ENCODE measurements at regions not wholly inside any gene's neighbourhood (a gene's known extent, or its start where the extent isn't known, plus 50 kb on each side); places are given as distances from the start of the nearest gene placed in this dataset.

DNA sequence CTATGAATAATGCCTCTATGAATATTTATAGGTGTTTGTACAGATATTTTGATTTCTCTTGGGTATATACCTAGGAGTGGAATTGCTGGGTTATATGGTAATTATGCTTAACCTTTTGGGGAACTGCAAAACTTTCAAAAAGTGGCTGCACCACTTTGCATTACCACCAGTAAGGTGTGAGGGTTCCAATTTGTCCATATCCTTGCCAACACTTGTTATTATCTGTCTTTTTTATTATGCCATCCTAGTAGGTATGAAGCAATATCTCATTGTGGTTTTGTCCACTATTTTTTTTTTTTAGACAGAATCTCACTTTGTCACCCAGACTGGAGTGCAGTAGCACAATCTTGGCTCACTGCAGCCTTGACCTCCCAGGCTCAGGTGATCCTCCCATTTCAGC lies 112.2 kb upstream of the FBXO11 start:
- no peak for ATAC-seq
- TF ChIP-seq TCF4 (CRISPR knock-in tag; IDR thresholded peaks at IDR 0.05; ENCODE audit: borderline replicate concordance): no peak
- no peak for TF ChIP-seq CSDC2 (CRISPR knock-in tag; IDR thresholded peaks at IDR 0.05)
- TF ChIP-seq RARB (CRISPR knock-in tag; IDR thresholded peaks at IDR 0.05): no peak
- TF ChIP-seq SNAI2 (CRISPR knock-in tag; IDR thresholded peaks at IDR 0.05): no peak
- TF ChIP-seq, protein P1, sequence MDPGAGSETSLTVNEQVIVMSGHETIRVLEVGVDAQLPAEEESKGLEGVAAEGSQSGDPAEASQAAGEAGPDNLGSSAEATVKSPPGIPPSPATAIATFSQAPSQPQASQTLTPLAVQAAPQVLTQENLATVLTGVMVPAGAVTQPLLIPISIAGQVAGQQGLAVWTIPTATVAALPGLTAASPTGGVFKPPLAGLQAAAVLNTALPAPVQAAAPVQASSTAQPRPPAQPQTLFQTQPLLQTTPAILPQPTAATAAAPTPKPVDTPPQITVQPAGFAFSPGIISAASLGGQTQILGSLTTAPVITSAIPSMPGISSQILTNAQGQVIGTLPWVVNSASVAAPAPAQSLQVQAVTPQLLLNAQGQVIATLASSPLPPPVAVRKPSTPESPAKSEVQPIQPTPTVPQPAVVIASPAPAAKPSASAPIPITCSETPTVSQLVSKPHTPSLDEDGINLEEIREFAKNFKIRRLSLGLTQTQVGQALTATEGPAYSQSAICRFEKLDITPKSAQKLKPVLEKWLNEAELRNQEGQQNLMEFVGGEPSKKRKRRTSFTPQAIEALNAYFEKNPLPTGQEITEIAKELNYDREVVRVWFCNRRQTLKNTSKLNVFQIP (CRISPR knock-in tag; IDR thresholded peaks at IDR 0.05; ENCODE audit: borderline replicate concordance, low read depth): no peak
- no peak for TF ChIP-seq GLIS3 (CRISPR knock-in tag; IDR thresholded peaks at IDR 0.05)
- TF ChIP-seq, protein P2, sequence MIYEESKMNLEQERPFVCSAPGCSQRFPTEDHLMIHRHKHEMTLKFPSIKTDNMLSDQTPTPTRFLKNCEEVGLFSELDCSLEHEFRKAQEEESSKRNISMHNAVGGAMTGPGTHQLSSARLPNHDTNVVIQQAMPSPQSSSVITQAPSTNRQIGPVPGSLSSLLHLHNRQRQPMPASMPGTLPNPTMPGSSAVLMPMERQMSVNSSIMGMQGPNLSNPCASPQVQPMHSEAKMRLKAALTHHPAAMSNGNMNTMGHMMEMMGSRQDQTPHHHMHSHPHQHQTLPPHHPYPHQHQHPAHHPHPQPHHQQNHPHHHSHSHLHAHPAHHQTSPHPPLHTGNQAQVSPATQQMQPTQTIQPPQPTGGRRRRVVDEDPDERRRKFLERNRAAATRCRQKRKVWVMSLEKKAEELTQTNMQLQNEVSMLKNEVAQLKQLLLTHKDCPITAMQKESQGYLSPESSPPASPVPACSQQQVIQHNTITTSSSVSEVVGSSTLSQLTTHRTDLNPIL (CRISPR knock-in tag; IDR thresholded peaks at IDR 0.05; ENCODE audit: low read depth): no peak
- TF ChIP-seq, protein P3, sequence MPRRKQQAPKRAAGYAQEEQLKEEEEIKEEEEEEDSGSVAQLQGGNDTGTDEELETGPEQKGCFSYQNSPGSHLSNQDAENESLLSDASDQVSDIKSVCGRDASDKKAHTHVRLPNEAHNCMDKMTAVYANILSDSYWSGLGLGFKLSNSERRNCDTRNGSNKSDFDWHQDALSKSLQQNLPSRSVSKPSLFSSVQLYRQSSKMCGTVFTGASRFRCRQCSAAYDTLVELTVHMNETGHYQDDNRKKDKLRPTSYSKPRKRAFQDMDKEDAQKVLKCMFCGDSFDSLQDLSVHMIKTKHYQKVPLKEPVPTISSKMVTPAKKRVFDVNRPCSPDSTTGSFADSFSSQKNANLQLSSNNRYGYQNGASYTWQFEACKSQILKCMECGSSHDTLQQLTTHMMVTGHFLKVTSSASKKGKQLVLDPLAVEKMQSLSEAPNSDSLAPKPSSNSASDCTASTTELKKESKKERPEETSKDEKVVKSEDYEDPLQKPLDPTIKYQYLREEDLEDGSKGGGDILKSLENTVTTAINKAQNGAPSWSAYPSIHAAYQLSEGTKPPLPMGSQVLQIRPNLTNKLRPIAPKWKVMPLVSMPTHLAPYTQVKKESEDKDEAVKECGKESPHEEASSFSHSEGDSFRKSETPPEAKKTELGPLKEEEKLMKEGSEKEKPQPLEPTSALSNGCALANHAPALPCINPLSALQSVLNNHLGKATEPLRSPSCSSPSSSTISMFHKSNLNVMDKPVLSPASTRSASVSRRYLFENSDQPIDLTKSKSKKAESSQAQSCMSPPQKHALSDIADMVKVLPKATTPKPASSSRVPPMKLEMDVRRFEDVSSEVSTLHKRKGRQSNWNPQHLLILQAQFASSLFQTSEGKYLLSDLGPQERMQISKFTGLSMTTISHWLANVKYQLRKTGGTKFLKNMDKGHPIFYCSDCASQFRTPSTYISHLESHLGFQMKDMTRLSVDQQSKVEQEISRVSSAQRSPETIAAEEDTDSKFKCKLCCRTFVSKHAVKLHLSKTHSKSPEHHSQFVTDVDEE (CRISPR knock-in tag; IDR thresholded peaks at IDR 0.05): no peak
- no peak for TF ChIP-seq ZNF565 (CRISPR knock-in tag; conservative IDR thresholded peaks at IDR 0.05; ENCODE audit: low read depth)
- TF ChIP-seq ZNF8 (CRISPR knock-in tag; IDR thresholded peaks at IDR 0.05): no peak

DNA sequence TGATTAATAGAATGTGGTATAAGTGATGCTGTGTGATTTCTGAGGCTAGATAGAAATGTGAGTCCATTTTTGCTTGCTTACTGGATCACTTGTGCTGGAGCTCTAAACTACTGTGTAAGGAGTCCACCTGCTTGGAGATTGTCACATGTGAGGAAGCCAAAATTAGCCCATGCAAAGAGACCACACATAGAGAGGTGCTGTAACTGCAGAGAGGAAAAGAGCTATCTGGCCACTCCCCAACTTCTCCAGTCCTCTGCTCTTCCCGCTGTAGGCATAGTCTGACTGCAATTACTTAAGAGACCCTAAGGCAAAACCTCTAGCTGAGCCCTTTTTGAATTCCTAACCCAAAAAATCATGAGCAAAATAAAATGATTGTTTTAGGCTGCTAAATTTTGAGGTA lies 120.6 kb upstream of the FBXO11 start:
- ATAC-seq: no peak
- TF ChIP-seq TOX (CRISPR knock-in tag; IDR thresholded peaks at IDR 0.05; ENCODE audit: borderline replicate concordance) (no peak), ZNF70 (CRISPR knock-in tag; IDR thresholded peaks at IDR 0.05) (no peak), ZFP30 (CRISPR knock-in tag; IDR thresholded peaks at IDR 0.05) (no peak), PPARA (CRISPR knock-in tag; IDR thresholded peaks at IDR 0.05; ENCODE audit: borderline replicate concordance) (no peak), ZC3H10 (CRISPR knock-in tag; IDR thresholded peaks at IDR 0.05) (no peak), ARNTL (CRISPR knock-in tag; IDR thresholded peaks at IDR 0.05; ENCODE audit: borderline replicate concordance, low read depth) (no peak), RARB (CRISPR knock-in tag; IDR thresholded peaks at IDR 0.05) (no peak), ISL1 (CRISPR knock-in tag; IDR thresholded peaks at IDR 0.05) (no peak), SNAI2 (CRISPR knock-in tag; IDR thresholded peaks at IDR 0.05) (no peak), GLIS3 (CRISPR knock-in tag; IDR thresholded peaks at IDR 0.05) (no peak), TCF4 (CRISPR knock-in tag; IDR thresholded peaks at IDR 0.05; ENCODE audit: borderline replicate concordance) (no peak), BACH2 (CRISPR knock-in tag; IDR thresholded peaks at IDR 0.05; ENCODE audit: borderline replicate concordance) (no peak), ZFP3 (CRISPR knock-in tag; IDR thresholded peaks at IDR 0.05) (no peak), OSR1 (CRISPR knock-in tag; IDR thresholded peaks at IDR 0.05) (no peak), ZNF565 (CRISPR knock-in tag; conservative IDR thresholded peaks at IDR 0.05; ENCODE audit: low read depth) (no peak)
- TF ChIP-seq, protein P4, sequence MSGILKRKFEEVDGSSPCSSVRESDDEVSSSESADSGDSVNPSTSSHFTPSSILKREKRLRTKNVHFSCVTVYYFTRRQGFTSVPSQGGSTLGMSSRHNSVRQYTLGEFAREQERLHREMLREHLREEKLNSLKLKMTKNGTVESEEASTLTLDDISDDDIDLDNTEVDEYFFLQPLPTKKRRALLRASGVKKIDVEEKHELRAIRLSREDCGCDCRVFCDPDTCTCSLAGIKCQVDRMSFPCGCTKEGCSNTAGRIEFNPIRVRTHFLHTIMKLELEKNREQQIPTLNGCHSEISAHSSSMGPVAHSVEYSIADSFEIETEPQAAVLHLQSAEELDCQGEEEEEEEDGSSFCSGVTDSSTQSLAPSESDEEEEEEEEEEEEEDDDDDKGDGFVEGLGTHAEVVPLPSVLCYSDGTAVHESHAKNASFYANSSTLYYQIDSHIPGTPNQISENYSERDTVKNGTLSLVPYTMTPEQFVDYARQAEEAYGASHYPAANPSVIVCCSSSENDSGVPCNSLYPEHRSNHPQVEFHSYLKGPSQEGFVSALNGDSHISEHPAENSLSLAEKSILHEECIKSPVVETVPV (CRISPR knock-in tag; IDR thresholded peaks at IDR 0.05): no peak
- TF ChIP-seq, protein P2 (CRISPR knock-in tag; IDR thresholded peaks at IDR 0.05; ENCODE audit: low read depth): no peak
- TF ChIP-seq, protein P3 (CRISPR knock-in tag; IDR thresholded peaks at IDR 0.05): no peak
- TF ChIP-seq, protein P5, sequence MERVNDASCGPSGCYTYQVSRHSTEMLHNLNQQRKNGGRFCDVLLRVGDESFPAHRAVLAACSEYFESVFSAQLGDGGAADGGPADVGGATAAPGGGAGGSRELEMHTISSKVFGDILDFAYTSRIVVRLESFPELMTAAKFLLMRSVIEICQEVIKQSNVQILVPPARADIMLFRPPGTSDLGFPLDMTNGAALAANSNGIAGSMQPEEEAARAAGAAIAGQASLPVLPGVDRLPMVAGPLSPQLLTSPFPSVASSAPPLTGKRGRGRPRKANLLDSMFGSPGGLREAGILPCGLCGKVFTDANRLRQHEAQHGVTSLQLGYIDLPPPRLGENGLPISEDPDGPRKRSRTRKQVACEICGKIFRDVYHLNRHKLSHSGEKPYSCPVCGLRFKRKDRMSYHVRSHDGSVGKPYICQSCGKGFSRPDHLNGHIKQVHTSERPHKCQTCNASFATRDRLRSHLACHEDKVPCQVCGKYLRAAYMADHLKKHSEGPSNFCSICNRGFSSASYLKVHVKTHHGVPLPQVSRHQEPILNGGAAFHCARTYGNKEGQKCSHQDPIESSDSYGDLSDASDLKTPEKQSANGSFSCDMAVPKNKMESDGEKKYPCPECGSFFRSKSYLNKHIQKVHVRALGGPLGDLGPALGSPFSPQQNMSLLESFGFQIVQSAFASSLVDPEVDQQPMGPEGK (CRISPR knock-in tag; IDR thresholded peaks at IDR 0.05; ENCODE audit: borderline replicate concordance): no peak
